NCI-H446 (cell line): ENCODE measurements at regions not wholly inside any gene's neighbourhood (a gene's known extent, or its start where the extent isn't known, plus 50 kb on each side); places are given as distances from the start of the nearest gene placed in this dataset.

Source experiments
- DNase-seq, 2 experiments: peaks; one replicate each; lab custom pipeline; 2025; lab: John Stamatoyannopoulos, UW

- no peak for DNase-seq
Measured at GRCh38 chr2:9082158-9082557, 78.7 kb upstream of the MBOAT2 start.

DNA sequence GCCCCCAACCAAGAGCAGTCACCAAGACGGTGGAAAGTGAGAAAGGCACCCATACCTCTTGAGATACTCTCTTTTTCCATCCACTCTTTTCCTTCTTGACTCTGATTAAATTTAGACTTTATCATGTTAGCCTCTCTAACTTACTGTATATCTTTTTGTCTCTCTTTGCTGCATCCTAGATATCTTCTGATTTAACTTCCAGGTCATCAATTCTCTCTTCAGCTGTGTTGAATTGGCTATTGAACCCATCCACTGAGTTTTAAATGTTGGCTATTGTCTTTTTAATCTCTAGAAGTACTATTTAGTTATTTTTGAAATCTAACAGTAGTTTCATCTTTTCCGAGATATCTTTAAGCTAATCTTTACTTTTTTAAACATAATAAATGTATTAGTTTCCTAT is 78.3 kb upstream of the MBOAT2 start:
- DNase-seq = no peak

DNA sequence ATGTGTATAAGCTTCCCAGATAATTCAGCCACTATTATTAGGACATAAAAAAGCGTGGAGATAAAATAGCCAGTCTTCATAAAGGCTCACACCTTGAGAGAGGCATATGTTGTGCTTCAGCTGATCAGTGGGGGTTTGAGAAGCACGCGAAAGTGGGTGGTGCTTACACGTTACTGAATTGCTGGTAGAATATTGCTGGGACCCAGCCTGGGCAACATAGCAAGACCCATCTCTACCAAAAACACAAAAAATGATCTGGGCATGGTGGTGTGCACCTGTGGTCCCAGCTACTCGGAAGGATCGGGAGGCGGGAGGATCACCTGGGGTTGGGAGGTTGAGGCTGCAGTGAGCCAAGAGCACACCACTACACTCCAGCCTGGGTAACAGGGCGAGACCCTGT is 74.9 kb upstream of the MBOAT2 start:
- no peak for DNase-seq

DNA sequence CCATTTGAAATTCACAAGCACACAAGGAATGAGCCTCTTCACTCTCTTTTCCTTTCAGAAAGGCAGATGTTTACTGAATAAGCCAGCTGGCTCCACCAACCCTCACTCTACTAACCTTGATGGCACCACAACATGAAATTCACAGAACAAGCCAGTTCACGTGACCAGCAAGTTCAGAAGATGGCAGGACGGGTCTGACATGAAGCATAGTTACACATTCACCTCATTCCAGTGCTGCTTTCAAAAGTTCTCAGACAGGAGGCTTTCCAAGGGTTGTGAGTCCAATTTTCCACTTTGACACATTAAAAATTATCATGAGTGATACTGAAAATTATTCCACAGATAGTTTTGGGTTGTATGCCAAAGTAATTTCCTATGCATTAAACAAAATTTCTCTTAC is 74.2 kb upstream of the MBOAT2 start:
- no peak for DNase-seq

DNA sequence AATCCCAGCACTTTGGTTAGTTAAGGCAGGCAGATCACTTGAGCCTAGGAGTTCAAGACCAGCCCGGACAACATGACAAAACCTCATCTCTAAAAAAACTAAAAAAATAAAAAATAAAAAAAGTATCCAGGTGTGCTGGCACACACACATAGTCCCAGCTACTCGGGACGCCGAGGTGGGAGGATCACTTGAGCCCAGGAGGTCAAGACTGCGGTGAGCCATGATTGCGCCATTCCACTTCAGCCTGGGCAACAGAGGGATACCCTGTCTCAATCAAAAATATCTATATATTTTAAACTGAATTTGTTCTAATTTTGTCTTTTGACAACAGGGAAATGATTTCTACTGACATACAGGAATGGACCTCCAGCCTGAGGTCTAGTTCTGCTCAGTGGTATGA is 73.3 kb upstream of the MBOAT2 start:
- DNase-seq = no peak

DNA sequence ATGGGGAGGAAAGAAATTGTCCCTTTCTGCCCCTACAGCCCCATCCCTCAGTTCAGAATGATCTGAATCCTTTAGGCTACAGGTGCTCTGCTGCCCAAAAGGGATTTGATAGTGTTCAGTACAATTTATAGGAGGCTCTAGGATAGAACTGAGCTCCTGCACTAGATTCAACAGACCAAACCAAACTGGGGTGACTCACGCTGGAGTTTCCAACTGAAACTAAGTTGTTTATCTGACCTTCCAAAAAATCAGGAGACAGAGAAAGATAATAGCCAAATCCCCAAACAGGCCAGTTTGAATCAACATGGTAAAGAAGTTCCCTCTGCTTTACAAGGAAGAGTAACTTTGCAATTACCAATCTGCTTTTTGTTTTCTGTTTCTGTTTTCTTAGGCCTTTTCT is 72.7 kb upstream of the MBOAT2 start:
- no peak for DNase-seq

DNA sequence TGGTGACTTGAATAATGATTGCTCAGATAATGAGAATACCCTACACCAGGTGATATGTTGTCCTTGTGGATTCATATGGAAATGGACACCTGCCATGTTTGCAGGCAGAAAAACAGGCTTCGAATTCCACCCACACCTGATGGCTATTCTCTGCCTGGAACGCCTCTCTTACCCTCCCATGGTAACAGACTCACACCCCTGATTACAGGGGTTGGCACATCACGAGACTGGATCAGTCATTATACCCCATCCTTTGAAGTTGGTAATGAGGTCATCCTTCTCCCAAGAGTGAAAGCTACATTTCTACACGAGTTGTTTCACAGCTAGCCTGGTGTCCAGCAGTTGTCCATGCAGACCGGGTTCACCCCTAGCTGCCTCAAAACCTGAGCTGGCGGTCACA is 71.4 kb upstream of the MBOAT2 start:
- DNase-seq = no peak

GRCh38 chr2:9071584-9072124 is 68.2 kb upstream of the MBOAT2 start:
- no peak for DNase-seq

DNA sequence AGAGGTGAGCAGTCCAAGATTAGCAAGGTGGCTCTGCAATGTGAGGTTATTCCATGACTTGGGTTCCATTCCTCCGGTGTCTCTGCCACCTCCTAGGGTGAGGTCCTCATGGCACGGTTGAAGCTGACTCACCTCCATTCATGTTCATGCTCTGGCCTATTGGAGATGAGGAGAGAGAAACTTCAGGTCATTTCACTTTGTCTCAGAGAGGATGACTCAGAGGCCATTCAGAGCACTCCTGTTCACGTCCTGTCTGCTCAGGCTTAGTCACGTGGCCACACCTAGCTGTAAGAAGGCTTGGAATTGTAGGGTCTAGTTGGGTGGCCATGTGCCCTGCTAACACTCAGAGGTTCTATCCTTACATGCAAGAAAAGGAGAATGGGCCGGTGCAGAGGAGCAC is 67.5 kb upstream of the MBOAT2 start:
- DNase-seq = no peak

DNA sequence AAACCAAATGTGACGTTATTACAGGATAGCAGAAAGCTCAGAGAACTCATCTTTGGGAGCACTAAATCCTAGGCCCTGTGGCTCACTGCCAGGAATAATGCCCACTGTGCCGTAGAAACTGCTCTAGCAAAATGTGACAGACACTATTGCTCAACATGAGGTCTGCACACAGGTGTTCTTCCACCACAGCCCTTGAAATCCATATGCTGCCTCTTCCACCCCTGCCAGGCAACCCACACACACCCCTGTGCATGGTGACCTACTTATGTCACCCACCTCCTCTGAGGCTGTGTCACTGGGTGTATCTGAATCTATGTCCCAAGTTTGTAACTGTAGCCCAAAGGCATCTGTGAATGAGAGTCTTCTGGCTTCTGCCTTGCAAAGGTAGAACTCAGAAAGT is 66.1 kb upstream of the MBOAT2 start:
- no peak for DNase-seq

DNA sequence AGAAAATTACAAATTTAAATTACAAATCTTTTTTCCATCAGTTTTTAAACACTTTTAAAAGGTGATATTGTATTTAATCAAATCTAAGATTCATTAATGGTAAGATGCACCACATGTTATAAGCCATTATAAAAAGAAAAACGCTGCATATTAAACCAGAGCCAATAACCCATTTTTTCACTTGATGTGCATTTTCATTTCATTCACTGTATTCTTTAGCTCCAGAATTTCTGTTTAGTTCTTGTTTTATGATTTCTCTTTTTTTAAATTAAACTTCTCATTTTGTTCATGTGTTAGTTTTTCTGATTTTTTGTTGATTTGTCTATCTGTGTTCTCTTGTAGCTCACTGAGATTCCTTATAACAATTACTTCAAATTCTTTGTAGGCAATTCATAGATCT is 62.4 kb upstream of the MBOAT2 start:
- no peak for DNase-seq

GRCh38 chr2:9063023-9063606 is 59.6 kb upstream of the MBOAT2 start:
- no peak for DNase-seq

DNA sequence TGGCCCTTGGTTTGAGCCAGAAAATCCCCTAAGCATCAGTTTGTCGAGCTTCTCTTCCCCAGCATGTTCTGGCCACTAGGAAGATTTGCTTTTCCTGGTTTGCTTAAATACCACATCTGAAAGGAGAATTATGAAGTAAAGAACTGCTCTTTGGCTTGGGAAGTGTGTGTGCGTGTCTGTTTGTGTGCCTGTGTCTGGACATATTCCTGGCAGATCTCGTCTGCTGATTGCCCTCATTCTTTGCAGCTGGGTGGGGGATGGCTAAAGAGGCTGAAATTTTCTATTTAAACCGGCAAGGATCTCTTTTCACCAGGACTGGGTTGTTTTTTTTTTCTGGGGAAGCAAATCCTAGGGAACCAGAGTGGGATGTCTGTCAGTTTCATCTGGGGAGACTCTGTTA is 57.3 kb upstream of the MBOAT2 start:
- no peak for DNase-seq

DNA sequence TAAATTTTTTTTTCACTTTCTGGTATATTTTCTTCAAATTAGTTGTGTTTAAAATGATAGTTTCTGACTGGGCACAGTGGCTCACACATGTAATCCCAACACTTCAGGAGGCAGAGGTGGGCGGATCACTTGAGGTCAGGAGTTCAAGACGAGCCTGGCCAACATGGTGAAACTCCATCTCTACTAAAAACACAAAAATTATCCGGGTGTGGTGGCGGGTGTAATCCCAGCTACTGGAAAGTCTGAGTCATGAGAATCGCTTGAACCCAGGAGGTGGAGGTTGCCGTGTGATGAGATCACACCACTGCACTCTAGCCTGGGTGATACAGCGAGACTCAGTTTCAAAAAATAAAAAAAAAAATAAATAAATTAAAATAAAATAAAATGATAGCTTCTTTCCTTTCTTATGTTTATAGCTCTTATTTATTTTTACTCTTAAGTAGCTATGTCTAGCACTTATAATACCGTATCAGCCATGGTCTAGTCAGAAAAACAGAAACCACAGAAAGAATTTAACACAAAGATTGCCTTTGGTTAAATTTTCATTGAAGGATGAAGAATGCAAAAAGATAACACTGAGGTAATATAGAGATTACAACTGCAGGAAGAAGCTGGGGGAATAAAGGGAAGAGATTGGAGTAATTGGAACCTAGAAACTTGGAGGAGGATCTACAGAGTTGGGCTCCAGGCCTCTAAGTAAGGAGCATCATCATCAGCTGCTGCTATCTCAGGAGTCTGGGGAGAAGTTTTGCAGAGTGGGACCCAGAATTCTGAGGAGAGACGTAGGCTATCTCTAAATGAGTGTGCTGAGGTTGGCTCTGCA is 54.7 kb upstream of the MBOAT2 start:
- no peak for DNase-seq

GRCh38 chr2:9055471-9055870 is 52.0 kb upstream of the MBOAT2 start:
- DNase-seq = no peak

DNA sequence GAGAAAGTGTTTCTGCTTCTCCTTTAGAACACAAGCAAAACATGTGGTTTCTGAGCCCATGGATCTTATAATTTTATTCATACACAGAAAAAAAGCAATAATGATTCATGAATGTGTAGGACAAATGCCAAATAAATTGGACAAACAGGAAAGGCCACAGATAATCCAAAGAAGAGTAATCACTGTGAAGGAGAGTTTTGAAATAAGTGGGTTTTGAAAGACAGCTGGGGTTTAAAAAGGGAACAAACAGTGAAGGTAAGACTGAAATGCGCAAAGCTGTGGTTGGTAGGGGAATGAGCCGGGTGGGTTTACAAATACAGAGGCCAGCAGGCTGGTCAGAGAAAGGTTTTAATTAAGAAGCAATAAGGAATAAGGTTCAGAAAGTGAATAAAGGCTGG is 50.0 kb upstream of the MBOAT2 start:
- DNase-seq = no peak
